Liver (tissue), 8 donors: ENCODE measurements at regions not wholly inside any gene's neighbourhood (a gene's known extent, or its start where the extent isn't known, plus 50 kb on each side); places are given as distances from the start of the nearest gene placed in this dataset.

Experiments
- DNase-seq: peaks from one replicate; pipeline ENCODE4 v3.0.0-alpha.2; 2017; ENCODE audit warnings: low spot score
- H3K27ac ChIP-seq, 2 donors: one replicate each; pipeline ENCODE4 v1.7.0; 2013; ENCODE audit warnings: inconsistent platforms in 2 of 2, low read length in 2 of 2, control low read depth in 1 of 2, low read depth in 1 of 2, mild to moderate bottlenecking in 1 of 2
- H3K27me3 ChIP-seq, 4 donors: one replicate each; pipeline versions ENCODE4 v1.6.1 to v1.7.0; 2013; ENCODE audit warnings: low read length in 3 of 4, inconsistent platforms in 1 of 4, mild to moderate bottlenecking in 1 of 4, moderate library complexity in 1 of 4; ENCODE audit not compliant: control insufficient read depth in 4 of 4, insufficient read depth in 4 of 4
- H3K36me3 ChIP-seq, 4 donors: one replicate each; pipeline versions ENCODE4 v1.6.1 to v1.7.0; 2013; ENCODE audit warnings: low read length in 3 of 4, mild to moderate bottlenecking in 3 of 4, low read depth in 1 of 4, moderate library complexity in 1 of 4; ENCODE audit not compliant: control insufficient read depth in 4 of 4, insufficient read depth in 3 of 4
- H3K4me1 ChIP-seq, 4 donors: one replicate each; pipeline versions ENCODE4 v1.6.1 to v1.7.0; 2013; ENCODE audit warnings: low read length in 3 of 4, mild to moderate bottlenecking in 3 of 4, moderate library complexity in 1 of 4; ENCODE audit not compliant: control insufficient read depth in 4 of 4, insufficient read depth in 4 of 4
- H3K4me3 ChIP-seq, 3 donors: one replicate each; pipeline versions ENCODE4 v1.6.1 to v1.7.0; 2013; ENCODE audit warnings: low read length in 3 of 3, control low read depth in 1 of 3, low read depth in 1 of 3, mild to moderate bottlenecking in 1 of 3
- H3K9ac ChIP-seq, 2 donors: one replicate each; pipeline ENCODE4 v1.7.0; 2013; ENCODE audit warnings: low read length in 2 of 2, mild to moderate bottlenecking in 2 of 2, moderate library complexity in 2 of 2, control low read depth in 1 of 2, low read depth in 1 of 2
- H3K9me3 ChIP-seq, 4 donors: one replicate each; pipeline versions ENCODE4 v1.6.1 to v1.7.0; 2013; ENCODE audit warnings: low read length in 3 of 4; ENCODE audit not compliant: control insufficient read depth in 4 of 4
- ATF3 ChIP-seq: IDR thresholded peaks from 2 replicates; pipeline ENCODE4 v1.6.1; 2016; ENCODE audit warnings: antibody characterized with exemption
- CTCF ChIP-seq: fragments of 150-350 bp; IDR thresholded peaks from 2 replicates; pipeline ENCODE4 v1.5.1; 2017; ENCODE audit warnings: improper control_type of control experiment, low read depth, low read length; ENCODE audit not compliant: missing input control
- EGR1 ChIP-seq, 2 donors: IDR thresholded peaks; 2 replicates each; pipeline ENCODE4 v1.6.1; 2016 to 2018; ENCODE audit warnings: antibody characterized with exemption in 2 of 2, low read depth in 2 of 2
- FOXA1 ChIP-seq: IDR thresholded peaks from 2 replicates; pipeline ENCODE4 v1.6.1; 2016; ENCODE audit warnings: antibody characterized with exemption
- FOXA2 ChIP-seq: IDR thresholded peaks from 2 replicates; pipeline ENCODE4 v1.6.1; 2016; ENCODE audit warnings: antibody characterized with exemption
- GABPA ChIP-seq, 2 donors: IDR thresholded peaks in 1 of 2; conservative IDR thresholded peaks in 1 of 2; 2 replicates each; pipeline ENCODE4 v1.6.1; 2016; ENCODE audit warnings: antibody characterized with exemption in 2 of 2, mild to moderate bottlenecking in 1 of 2, moderate library complexity in 1 of 2
- HNF4A ChIP-seq, 2 donors: conservative IDR thresholded peaks; 2 replicates each; pipeline ENCODE4 v1.6.1; 2016; ENCODE audit warnings: antibody characterized with exemption in 2 of 2, mild to moderate bottlenecking in 2 of 2
- HNF4G ChIP-seq: IDR thresholded peaks from 2 replicates; pipeline ENCODE4 v1.6.1; 2016; ENCODE audit warnings: antibody characterized with exemption
- JUND ChIP-seq, 2 donors: IDR thresholded peaks; 2 replicates each; pipeline ENCODE4 v1.6.1; 2016; ENCODE audit warnings: antibody characterized with exemption in 2 of 2
- MAX ChIP-seq: IDR thresholded peaks from 2 replicates; pipeline ENCODE4 v1.6.1; 2016; ENCODE audit warnings: antibody characterized with exemption
- NR2F2 ChIP-seq: IDR thresholded peaks from 2 replicates; pipeline ENCODE4 v1.6.1; 2016; ENCODE audit warnings: antibody characterized with exemption
- RAD21 ChIP-seq, 2 donors: IDR thresholded peaks; 2 replicates each; pipeline ENCODE4 v1.6.1; 2016; ENCODE audit warnings: antibody characterized with exemption in 2 of 2, mild to moderate bottlenecking in 2 of 2
- REST ChIP-seq: IDR thresholded peaks from 2 replicates; pipeline ENCODE4 v1.6.1; 2016; ENCODE audit warnings: antibody characterized with exemption, mild to moderate bottlenecking
- RXRA ChIP-seq, 2 donors: IDR thresholded peaks; 2 replicates each; pipeline ENCODE4 v1.6.1; 2017 to 2018; ENCODE audit warnings: antibody characterized with exemption in 2 of 2, mild to moderate bottlenecking in 1 of 2
- SP1 ChIP-seq: IDR thresholded peaks from 2 replicates; pipeline ENCODE4 v1.6.1; 2018; ENCODE audit warnings: antibody characterized with exemption, mild to moderate bottlenecking
- TAF1 ChIP-seq: conservative IDR thresholded peaks from 2 replicates; pipeline ENCODE4 v1.6.1; 2016; ENCODE audit warnings: antibody characterized with exemption, mild to moderate bottlenecking
- YY1 ChIP-seq: IDR thresholded peaks from 2 replicates; pipeline ENCODE4 v1.6.1; 2016; ENCODE audit warnings: antibody characterized with exemption, mild to moderate bottlenecking
- ZBTB33 ChIP-seq: IDR thresholded peaks from 2 replicates; pipeline ENCODE4 v1.6.1; 2016; ENCODE audit warnings: antibody characterized with exemption
- WGBS: extraction: QIAGEN DNeasy Blood & Tissue Kit; methylation state at CpG from one replicate; pipeline ENCODE4 v1.1.7; 2013; 5-methylcytosine and 5-hydroxymethylcytosine counted together
- donor health status: healthy.
- donor health status: healthy.
- donor health status: healthy.
- donor health status: healthy.
- donor health status: healthy.

- H3K4me1 ChIP-seq: no peaks in the 10 kb centered on the region
- H3K4me3 ChIP-seq: no peak overlapping the region
- no peaks in the 10 kb centered on the region for H3K9me3 ChIP-seq
- DNase-seq: no peak
- WGBS: 90% methylated on average over 8 of the region's 8 CpGs
- no peaks in the 10 kb centered on the region for H3K27me3 ChIP-seq
- no peak overlapping the region for H3K27ac ChIP-seq
- H3K9ac ChIP-seq: no peak overlapping the region
- TF ChIP-seq NR2F2: no peak
- no peak for TF ChIP-seq FOXA2
- TF ChIP-seq ATF3: no peak
- no peak for TF ChIP-seq MAX
- TF ChIP-seq TAF1: no peak
- TF ChIP-seq EGR1 (IDR thresholded peaks at IDR 0.05; ENCODE audit: low read depth in 2 of 2): no peak
- no peak for TF ChIP-seq YY1
- TF ChIP-seq JUND (IDR thresholded peaks at IDR 0.05): no peak
- TF ChIP-seq REST: no peak
- TF ChIP-seq RXRA (IDR thresholded peaks at IDR 0.05): no peak
- no peak for TF ChIP-seq SP1
- TF ChIP-seq CTCF: no peak
- TF ChIP-seq RAD21 (IDR thresholded peaks at IDR 0.05): no peak
- no peak for TF ChIP-seq ZBTB33
- no peak for TF ChIP-seq HNF4A (conservative IDR thresholded peaks at IDR 0.05)
- no peak for TF ChIP-seq FOXA1
- TF ChIP-seq GABPA (IDR thresholded peaks at IDR 0.05 in 1 of 2, conservative IDR thresholded peaks at IDR 0.05 in 1 of 2): no peak
- TF ChIP-seq HNF4G: no peak
- H3K36me3 ChIP-seq: no peaks in the 10 kb centered on the region
Measured at GRCh38 chr4:1543561-1543960, 137.3 kb upstream of the NKX1-1 start.
